ENCODE measurements at regions not wholly inside any gene's neighbourhood (a gene's known extent, or its start where the extent isn't known, plus 50 kb on each side); places are given as distances from the start of the nearest gene placed in this dataset.

DNA sequence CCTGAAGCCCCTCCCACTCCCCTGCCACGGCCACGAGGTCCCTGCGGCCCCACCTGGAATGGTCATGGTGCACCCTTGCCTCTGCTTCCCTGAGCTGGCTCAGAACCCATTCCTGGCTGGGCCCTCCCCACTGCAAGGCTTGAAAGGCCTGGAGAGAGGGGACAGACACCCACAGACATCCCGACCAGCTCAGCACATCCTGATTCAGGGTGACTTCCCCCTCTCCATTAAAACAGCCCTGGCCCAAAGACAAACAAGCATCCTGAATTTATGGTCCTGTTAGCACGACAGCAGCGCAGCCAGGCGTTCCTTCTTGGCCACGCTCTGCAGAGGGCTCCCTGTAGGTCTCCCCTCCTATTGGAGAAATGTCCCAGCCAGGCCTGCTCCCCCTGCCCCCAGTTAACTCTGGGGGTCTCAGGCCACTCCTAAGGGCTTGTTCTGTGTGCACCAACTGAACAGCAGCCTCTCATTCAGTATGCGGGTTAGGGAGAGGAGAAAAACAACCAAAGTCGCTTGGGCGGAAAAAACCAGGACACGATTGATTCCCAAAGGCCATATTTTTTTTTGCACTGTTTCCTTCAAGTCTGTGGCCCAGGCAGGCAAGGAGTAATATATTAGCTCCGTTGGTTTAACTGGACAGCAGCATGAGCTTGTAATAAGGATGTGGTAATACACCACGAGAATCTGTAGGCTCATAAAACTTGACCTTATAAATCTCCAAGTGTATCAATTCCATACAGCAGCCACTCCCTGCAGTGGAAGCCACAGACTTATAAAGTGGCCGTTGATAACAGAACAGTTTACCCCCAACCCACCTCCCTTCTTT, 106.7 kb upstream of the MSX1 start:
- TF ChIP-seq CBFB (CRISPR knock-in tag; IDR thresholded peaks at IDR 0.05) (no peak), SIN3A (IDR thresholded peaks at IDR 0.05; ENCODE audit: borderline replicate concordance in 2 of 2, control insufficient read depth in 1 of 2, low read depth in 2 of 2, low read length in 2 of 2) (no peak), ZZZ3 (IDR thresholded peaks at IDR 0.05) (no peak), RBM39 (optimal IDR thresholded peaks at IDR 0.05; ENCODE audit: low read depth, low read length) (no peak), ZNF354B (CRISPR knock-in tag; IDR thresholded peaks at IDR 0.05) (no peak), SP1 (CRISPR knock-in tag; IDR thresholded peaks at IDR 0.05) (no peak), ZBTB7A (IDR thresholded peaks at IDR 0.05; ENCODE audit: borderline replicate concordance, control insufficient read depth, low read depth, low read length) (no peak), CTCF (IDR thresholded peaks at IDR 0.05 in 2 of 3, conservative IDR thresholded peaks at IDR 0.05 in 1 of 3; ENCODE audit: insufficient read depth in 2 of 3, low read depth in 1 of 3, low read length in 3 of 3) (no peak), ERF (CRISPR knock-in tag; IDR thresholded peaks at IDR 0.05) (no peak), ZNF696 (CRISPR knock-in tag; conservative IDR thresholded peaks at IDR 0.05) (no peak), FOXK2 (conservative IDR thresholded peaks at IDR 0.05 in 1 of 2, IDR thresholded peaks at IDR 0.05 in 1 of 2; ENCODE audit: low read depth in 2 of 2) (no peak)

Data from K562 (cell line).